ENCODE measurements at regions not wholly inside any gene's neighbourhood (a gene's known extent, or its start where the extent isn't known, plus 50 kb on each side); places are given as distances from the start of the nearest gene placed in this dataset.
A peak's percentile ranks its signal among the peaks of the same experiment; 100 is the strongest.

- Histone ChIP-seq H3K4me3 (replicated peaks in 1 of 3; ENCODE audit: insufficient read depth in 1 of 3, low read depth in 2 of 3, low read length in 3 of 3) (no peak overlapping the region), H4K20me1 (ENCODE audit: insufficient read depth, low read length) (no peaks in the 10 kb centered on the region), H3K36me3 (replicated peaks in 1 of 2; ENCODE audit: control insufficient read depth in 1 of 2, insufficient read depth in 2 of 2, low read length in 2 of 2) (no peaks in the 10 kb centered on the region), H3K27me3 (ENCODE audit: control insufficient read depth in 1 of 2, insufficient read depth in 2 of 2, low read length in 2 of 2) (no peaks in the 10 kb centered on the region), H3K79me2 (ENCODE audit: insufficient read depth, low read length) (no peaks in the 10 kb centered on the region), H3K4me1 (ENCODE audit: insufficient read depth, low read length) (no peaks in the 10 kb centered on the region), H3K9ac (ENCODE audit: insufficient read depth, low read depth, low read length) (no peak overlapping the region), H3K27ac (ENCODE audit: extremely low read length, insufficient read depth, low read length) (no peak overlapping the region), H3K9me3 (ENCODE audit: low read length) (no peaks in the 10 kb centered on the region), H2AFZ (ENCODE audit: low read length) (no peak overlapping the region), H3K4me2 (ENCODE audit: low read depth, low read length) (no peak overlapping the region)
- POLR2A ChIA-PET = no interaction called here
- TF ChIP-seq ATF7 (IDR thresholded peaks at IDR 0.05) (peak; percentile 35; the same call in 1 of the 2 replicates), ATF7 (CRISPR knock-in tag; IDR thresholded peaks at IDR 0.05) (no peak), RELA (CRISPR knock-in tag; IDR thresholded peaks at IDR 0.05) (no peak)
- WGBS (ENCODE audit: low lambda C conversion rate) = 19% methylated on average over 4 of the region's 4 CpGs
- no TSS peak for BruUV-seq (replicated peaks)
- DNase-seq (ENCODE audit: low spot score) (no peak), ATAC-seq (no peak), FAIRE-seq (no peak)
- in situ Hi-C loops (cut with HindIII; ENCODE audit: extremely low pct_ligation_motif_present, low pct_unique_long_range_greater_than_20kb) = no loop called here
- CTCF ChIA-PET (ENCODE audit: low intra/inter-chr PET ratio, low total read pairs) = no interaction called here
- intact Hi-C loops (cut with micrococcal nuclease; ENCODE audit: unreplicated experiment) = no loop called here
These were observed 96.4 kb upstream of the NTRK2 start for GRCh38 chr9:84573083-84573482.

GRCh38 chr9:84575705-84576104, 93.8 kb upstream of the NTRK2 start:
- ChIA-PET POLR2A (no interaction called here), CTCF (ENCODE audit: low intra/inter-chr PET ratio, low total read pairs) (no interaction called here)
- ATAC-seq = no peak
- Histone ChIP-seq H3K9me3 (ENCODE audit: low read length) (no peaks in the 10 kb centered on the region), H3K36me3 (replicated peaks in 1 of 2; ENCODE audit: control insufficient read depth in 1 of 2, insufficient read depth in 2 of 2, low read length in 2 of 2) (no peaks in the 10 kb centered on the region), H2AFZ (ENCODE audit: low read length) (no peak overlapping the region), H3K79me2 (ENCODE audit: insufficient read depth, low read length) (no peaks in the 10 kb centered on the region), H3K27ac (ENCODE audit: extremely low read length, insufficient read depth, low read length) (no peak overlapping the region), H4K20me1 (ENCODE audit: insufficient read depth, low read length) (no peaks in the 10 kb centered on the region), H3K27me3 (ENCODE audit: control insufficient read depth in 1 of 2, insufficient read depth in 2 of 2, low read length in 2 of 2) (no peaks in the 10 kb centered on the region), H3K4me2 (ENCODE audit: low read depth, low read length) (no peak overlapping the region), H3K4me1 (ENCODE audit: insufficient read depth, low read length) (no peaks in the 10 kb centered on the region), H3K9ac (ENCODE audit: insufficient read depth, low read depth, low read length) (no peak overlapping the region), H3K4me3 (replicated peaks in 1 of 3; ENCODE audit: insufficient read depth in 1 of 3, low read depth in 2 of 3, low read length in 3 of 3) (no peak overlapping the region)
- no peak for FAIRE-seq
- BruUV-seq (replicated peaks) = no TSS peak
- DNase-seq (ENCODE audit: low spot score) = no peak
- 31% methylated on average over 3 of the region's 4 CpGs for WGBS (ENCODE audit: low lambda C conversion rate)
- in situ Hi-C loops (cut with HindIII; ENCODE audit: extremely low pct_ligation_motif_present, low pct_unique_long_range_greater_than_20kb) = no loop called here
- TF ChIP-seq MAFF (IDR thresholded peaks at IDR 0.05; ENCODE audit: low read depth, low read length) (0 out of 2 replicates have a peak, but pooled peaks have one; percentile 20), MAFK (conservative IDR thresholded peaks at IDR 0.05 in 1 of 2, IDR thresholded peaks at IDR 0.05 in 1 of 2; ENCODE audit: low read length in 2 of 2) (peak; percentile 50 to 58; a peak in 3 of 4 replicates), CBX1 (IDR thresholded peaks at IDR 0.05; ENCODE audit: low read depth) (no peak)
- intact Hi-C loops (cut with micrococcal nuclease; ENCODE audit: unreplicated experiment) = no loop called here

Data from HepG2 (cell line).